ACHN (cell line): ENCODE measurements at regions not wholly inside any gene's neighbourhood (a gene's known extent, or its start where the extent isn't known, plus 50 kb on each side); places are given as distances from the start of the nearest gene placed in this dataset.

Source experiments
- DNase-seq: peaks from one replicate; pipeline ENCODE4 v3.0.0-alpha.2; 2015
- in situ Hi-C: cut with HindIII; loops from 2 replicates; pipeline ENCODE4 v1.10.0; 2017; ENCODE audit warnings: low sequenced_read_pairs, low pct_ligation_motif_present, low pct_unique_long_range_greater_than_20kb

- in situ Hi-C loops: no loop called here
- no peak for DNase-seq
These were observed 75.3 kb upstream of the IGSF21 start for GRCh38 chr1:18032172-18032859.

DNA sequence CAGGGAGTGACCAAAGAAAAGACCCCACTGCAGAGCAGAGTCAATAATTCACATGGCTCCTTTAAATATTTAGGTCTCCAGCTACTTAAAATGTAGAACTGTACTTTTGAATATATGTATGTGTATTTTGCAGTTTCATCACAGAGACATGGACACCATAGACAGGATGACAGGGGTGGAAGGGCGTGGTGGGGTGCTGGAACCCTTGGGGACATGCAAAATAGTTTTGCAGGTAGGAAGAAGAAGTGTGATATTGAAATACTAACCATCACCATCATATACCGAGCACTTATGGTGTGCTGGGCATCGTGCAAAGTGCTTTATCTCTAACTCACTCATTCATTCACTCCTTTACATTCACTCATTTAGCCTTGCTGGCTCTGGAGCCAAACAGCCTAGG is 72.5 kb upstream of the IGSF21 start:
- no peak for DNase-seq
- in situ Hi-C loops: no loop called here

- in situ Hi-C loops: no loop called here
These were observed 69.9 kb upstream of the IGSF21 start for GRCh38 chr1:18037651-18038050.

DNA sequence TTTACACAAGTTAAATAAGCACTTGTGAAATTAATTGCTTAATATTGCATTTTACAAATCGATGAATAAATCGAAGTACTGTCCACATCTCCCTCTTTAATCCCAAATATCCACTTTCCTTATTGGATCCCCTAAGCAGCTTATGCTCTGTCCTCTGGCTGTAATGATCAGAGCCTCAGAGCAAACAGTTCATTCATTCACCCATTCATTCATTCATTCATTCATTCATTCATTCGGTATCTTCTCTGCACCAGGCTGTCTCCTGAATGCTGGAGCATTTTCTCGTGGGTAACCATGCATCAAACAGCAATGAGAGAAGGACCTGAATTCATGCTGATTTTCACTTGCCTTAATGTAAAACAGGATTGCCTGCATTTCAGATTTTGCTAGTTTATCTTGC is 69.5 kb upstream of the IGSF21 start:
- in situ Hi-C loops: no loop called here
- no peak for DNase-seq

More at GRCh38 chr1:18037651-18038050, 69.9 kb upstream of the IGSF21 start:
- no peak for DNase-seq

DNA sequence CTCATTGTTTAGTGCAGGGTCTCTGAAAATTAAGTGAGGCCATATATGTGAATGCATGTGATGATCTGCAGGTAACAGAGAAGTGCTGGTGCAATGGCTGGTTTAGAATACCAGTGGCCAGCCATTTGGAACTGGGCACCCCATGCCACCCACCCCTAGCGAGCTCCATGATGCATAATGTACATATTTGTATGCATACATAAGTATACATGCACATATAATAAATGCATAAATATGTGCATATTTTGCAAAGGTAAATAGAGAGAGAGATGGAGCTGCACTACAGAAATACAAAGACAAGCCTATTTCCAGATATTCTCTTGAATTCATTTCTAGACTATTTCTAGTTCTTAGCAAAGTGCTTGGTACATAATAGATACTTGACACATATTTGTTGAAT is 68.5 kb upstream of the IGSF21 start:
- in situ Hi-C loops: no loop called here
- no peak for DNase-seq

- in situ Hi-C loops: no loop called here
- DNase-seq: no peak
These were observed 66.5 kb upstream of the IGSF21 start for GRCh38 chr1:18041102-18041501.

DNA sequence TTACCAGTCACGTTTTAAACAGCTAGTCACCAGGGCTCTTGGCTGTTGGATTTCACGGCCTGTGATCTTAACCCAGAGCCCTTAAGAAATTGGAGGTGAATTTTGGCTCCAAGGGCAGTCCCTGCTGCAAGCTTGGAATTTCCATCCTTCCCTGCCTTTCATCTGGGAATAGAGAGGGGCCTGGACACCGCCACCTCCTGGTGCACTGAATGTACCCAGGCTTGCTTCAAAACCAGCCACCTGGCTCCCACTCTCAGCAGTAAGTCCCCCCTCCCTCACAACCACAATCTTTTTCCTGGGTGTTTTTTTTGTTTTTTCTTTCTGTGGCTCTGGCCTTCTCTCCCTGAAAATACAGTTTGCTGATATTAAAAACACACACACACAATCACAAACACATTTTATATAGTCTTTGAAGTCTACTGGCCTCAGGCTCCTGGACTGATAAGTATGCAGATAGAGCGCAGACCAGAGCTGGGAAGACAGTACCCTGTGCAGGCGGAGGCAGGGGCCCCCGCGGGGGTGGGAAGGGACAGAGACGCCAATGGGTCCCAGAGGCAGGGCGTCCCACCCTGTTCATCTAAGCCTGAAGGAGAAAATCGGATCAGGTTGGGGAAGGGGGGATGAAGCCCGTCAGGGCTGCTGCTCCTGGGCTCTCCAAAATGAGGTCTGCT is 65.8 kb upstream of the IGSF21 start:
- in situ Hi-C loops: no loop called here
- no peak for DNase-seq

DNA sequence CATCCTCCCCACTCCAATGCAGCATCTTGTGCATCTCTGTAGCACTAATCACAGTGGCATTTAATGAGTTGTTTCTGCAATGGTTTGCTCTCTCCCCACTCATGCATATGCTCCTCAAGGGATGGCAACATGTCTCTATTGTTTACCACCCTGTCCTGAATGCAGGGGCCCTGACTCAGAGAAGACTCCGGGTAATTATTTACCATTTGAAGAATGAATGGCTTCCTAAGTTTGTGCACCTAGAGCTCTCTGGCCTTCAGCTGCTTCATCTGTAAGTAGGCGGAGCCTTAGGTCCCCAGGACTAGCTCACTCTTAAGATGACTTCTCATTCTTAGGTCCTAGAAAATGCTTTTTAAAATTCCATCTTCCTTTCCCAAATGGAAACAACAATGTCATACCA is 63.7 kb upstream of the IGSF21 start:
- in situ Hi-C loops: no loop called here

DNA sequence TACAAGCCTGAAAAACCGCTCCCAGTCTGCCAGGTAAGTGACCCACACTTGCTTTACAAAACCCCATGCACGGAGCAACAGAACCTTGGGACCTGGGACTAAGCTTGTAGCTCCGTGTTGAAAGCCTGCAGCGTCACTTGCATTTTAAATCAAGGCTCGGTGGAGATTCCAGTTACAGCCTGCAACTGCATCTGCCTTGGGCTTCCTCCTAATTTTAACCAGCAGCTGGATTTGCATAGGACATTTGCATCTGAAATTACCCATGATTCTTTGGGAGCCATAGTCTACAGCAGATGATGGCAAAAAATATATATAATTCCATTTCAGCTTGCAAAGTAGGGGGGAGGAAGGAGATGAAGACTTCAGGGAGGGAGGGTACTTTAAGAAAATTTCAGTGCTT is 62.4 kb upstream of the IGSF21 start:
- in situ Hi-C loops: no loop called here
- no peak for DNase-seq

More for the DNA sequence above, 63.7 kb upstream of the IGSF21 start:
- DNase-seq: no peak

DNA sequence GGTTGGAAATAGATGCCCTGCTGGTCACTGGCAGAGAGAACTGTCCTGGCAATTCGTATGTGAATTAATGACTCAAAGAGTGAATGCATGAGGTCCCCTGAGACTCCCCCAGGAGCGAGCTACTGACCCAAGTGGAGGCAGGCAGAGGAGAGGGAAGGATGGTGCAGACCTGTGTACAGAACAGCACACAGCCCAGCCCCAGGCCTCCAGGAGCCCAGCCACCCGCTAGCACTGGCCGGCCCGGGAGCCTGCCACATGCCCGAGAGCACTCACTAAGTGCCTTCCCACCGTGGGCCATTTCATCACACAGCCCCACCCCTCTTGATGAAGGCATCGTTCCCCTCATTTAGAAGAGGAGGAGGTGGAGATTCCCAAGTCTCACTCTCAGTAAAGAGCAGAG is 62.0 kb upstream of the IGSF21 start:
- DNase-seq: no peak
- in situ Hi-C loops: no loop called here

- no peak for DNase-seq
- in situ Hi-C loops: no loop called here
These were observed 60.5 kb upstream of the IGSF21 start for GRCh38 chr1:18047122-18047521.

GRCh38 chr1:18049228-18049627 is 58.4 kb upstream of the IGSF21 start:
- no peak for DNase-seq
- in situ Hi-C loops: no loop called here

DNA sequence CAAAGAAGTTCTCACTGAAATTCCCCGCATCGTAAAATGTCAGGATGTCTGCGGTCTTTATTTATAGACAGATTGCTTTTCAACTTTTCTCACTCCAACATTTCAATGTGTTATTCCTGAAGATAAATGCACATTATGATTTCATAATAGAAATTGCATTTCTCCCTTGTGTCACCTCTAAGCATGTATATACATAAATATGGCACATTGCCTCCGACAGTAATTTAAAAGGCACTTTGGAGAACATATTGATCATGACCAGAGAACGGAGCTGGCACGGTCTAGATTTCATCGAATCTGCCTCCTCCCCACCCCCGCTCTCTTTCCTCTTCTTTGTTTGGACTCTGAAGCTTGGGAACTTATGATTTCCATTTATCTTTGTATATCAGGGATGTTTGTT is 54.9 kb upstream of the IGSF21 start:
- in situ Hi-C loops: no loop called here
- no peak for DNase-seq

GRCh38 chr1:18055156-18055555 is 52.4 kb upstream of the IGSF21 start:
- DNase-seq: no peak
- in situ Hi-C loops: no loop called here

DNA sequence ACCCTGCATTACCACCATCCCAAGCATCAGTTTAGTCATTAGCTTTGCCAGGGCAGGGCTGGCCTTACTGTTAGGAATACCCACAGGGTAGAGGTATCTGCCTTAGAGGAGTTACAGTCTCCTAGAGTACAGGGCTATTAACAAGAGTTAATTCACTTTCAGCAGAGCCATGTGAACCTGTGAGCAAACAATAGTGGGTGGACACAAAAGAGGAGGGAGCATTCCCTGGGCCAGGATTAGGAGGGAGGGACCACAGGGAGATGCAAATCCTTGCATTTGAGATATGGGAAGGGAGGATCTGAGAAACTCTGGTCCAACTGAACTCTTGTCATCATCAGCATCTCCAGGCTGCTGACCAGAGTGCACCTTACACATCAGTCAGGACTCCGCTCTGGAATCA is 51.1 kb upstream of the IGSF21 start:
- in situ Hi-C loops: no loop called here
- no peak for DNase-seq

- in situ Hi-C loops: no loop called here
- no peak for DNase-seq
These were observed 50.0 kb upstream of the IGSF21 start for GRCh38 chr1:18057623-18058022.
